ENCODE measurements at regions not wholly inside any gene's neighbourhood (a gene's known extent, or its start where the extent isn't known, plus 50 kb on each side); places are given as distances from the start of the nearest gene placed in this dataset.

DNA sequence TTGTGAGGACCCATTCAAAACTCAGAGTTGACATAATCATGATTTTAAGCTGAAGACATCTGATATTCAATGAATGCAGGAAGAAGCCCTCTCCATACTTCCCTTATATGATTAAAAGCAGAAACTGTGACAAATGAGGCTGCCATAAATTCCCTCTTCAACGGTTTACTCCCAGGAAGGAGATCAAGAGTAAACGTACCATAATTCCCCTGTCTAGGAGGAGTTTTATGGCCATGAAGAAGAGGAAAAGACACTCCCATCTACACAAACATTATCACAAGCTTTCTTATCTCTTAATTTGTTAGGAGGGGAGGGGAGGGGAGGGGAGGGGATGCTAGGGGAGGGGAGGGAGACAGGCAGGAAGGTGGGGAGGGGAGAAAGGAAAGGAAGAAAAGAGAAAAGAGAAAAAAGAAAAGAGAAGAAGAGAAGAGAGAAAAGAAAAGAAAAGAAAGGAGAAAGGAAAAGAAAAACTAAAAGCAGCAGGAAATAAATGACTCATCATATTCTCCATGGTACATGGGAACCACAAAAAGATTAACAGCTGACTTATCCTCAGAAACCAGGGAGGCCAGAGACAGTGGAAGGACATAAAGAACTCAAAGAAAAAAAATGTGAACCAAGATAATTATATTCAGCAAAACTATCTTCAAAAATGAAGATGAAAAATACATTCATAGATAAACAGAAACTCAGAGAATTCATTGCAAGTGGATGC, 121.6 kb downstream of the ALOX5 start:
- Histone ChIP-seq H3K4me1 (ENCODE audit: insufficient read depth) (no peaks in the 10 kb centered on the region), H3K36me3 (no peaks in the 10 kb centered on the region), H3K27me3 (no peaks in the 10 kb centered on the region), H3K9me3 (no peaks in the 10 kb centered on the region), H3K27ac (no peak overlapping the region), H3K4me3 (no peak overlapping the region)
- intact Hi-C loops (cut with DNase I) = no loop called here
- TF ChIP-seq, protein P1, sequence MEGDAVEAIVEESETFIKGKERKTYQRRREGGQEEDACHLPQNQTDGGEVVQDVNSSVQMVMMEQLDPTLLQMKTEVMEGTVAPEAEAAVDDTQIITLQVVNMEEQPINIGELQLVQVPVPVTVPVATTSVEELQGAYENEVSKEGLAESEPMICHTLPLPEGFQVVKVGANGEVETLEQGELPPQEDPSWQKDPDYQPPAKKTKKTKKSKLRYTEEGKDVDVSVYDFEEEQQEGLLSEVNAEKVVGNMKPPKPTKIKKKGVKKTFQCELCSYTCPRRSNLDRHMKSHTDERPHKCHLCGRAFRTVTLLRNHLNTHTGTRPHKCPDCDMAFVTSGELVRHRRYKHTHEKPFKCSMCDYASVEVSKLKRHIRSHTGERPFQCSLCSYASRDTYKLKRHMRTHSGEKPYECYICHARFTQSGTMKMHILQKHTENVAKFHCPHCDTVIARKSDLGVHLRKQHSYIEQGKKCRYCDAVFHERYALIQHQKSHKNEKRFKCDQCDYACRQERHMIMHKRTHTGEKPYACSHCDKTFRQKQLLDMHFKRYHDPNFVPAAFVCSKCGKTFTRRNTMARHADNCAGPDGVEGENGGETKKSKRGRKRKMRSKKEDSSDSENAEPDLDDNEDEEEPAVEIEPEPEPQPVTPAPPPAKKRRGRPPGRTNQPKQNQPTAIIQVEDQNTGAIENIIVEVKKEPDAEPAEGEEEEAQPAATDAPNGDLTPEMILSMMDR (IDR thresholded peaks at IDR 0.05) = no peak
- no peak for DNase-seq
- 50 to 55% (median 54%) methylated on average over 2 of the region's 2 CpGs for WGBS, 3 donors

Data from ovary (tissue), 7 donors.